GM12878 (cell line): ENCODE measurements at regions not wholly inside any gene's neighbourhood (a gene's known extent, or its start where the extent isn't known, plus 50 kb on each side); places are given as distances from the start of the nearest gene placed in this dataset.

Source experiments
- ATAC-seq: fragments of 200-7000 bp; cut with Tn5 transposase; 3 replicates; pipeline ENCODE4 v1.9.1; 2020; ENCODE audit warnings: mild to moderate bottlenecking, moderate library complexity
- BruUV-seq: library from RNA; stranded (reverse); fragments of 400-500 nt; replicated peaks from 2 replicates; lab custom pipeline; 2021; lab: Mats Ljungman, UMichigan
- CTCF ChIA-PET: fragments of 300-600 bp; sonication (Branson Sonifier 250); formaldehyde crosslinking; extraction: SDS; loops from one replicate; lab custom pipeline; 2021; ENCODE audit warnings: inconsistent platforms; lab: Yijun Ruan, JAX
- POLR2A ChIA-PET: fragments of 350-600 bp; formaldehyde crosslinking; extraction: SDS; loops from one replicate; lab custom pipeline; 2021; ENCODE audit warnings: inconsistent platforms; lab: Charles Lee
- RAD21 ChIA-PET: fragments of 300-600 bp; sonication (Branson Sonifier 250); formaldehyde crosslinking; loops from one replicate; lab custom pipeline; 2023; ENCODE audit warnings: antibody characterized with exemption; ENCODE audit not compliant: unreplicated experiment; lab: Charles Lee
- SMC1A ChIA-PET: fragments of 300-600 bp; sonication (Branson Sonifier 250); formaldehyde crosslinking; loops from one replicate; lab custom pipeline; 2023; ENCODE audit not compliant: unreplicated experiment, uncharacterized antibody; lab: Charles Lee
- DNase-seq: peaks from one replicate; pipeline ENCODE4 v3.0.0-alpha.2; 2011; ENCODE audit warnings: low read depth, low spot score
- FAIRE-seq: peaks from 3 replicates; lab custom pipeline; 2011; peaks lifted over from hg19 to GRCh38; lab: Jason Lieb, UNC
- H2AFZ ChIP-seq: 2 replicates; pipeline ENCODE4 v1.6.0; 2011; ENCODE audit warnings: low read depth, low read length, control low read depth; ENCODE audit not compliant: control insufficient read depth
- H3K27ac ChIP-seq: 2 replicates; pipeline ENCODE4 v1.5.1; 2011; ENCODE audit warnings: control low read depth; ENCODE audit not compliant: control insufficient read depth, insufficient read depth
- H3K27me3 ChIP-seq, 2 experiments: replicated peaks in 1 of 2; 2 replicates each; pipeline versions ENCODE4 v1.6.0 to v1.6.1; 2011; ENCODE audit warnings: low read length in 1 of 2; ENCODE audit not compliant: control insufficient read depth in 2 of 2, insufficient read depth in 2 of 2
- H3K36me3 ChIP-seq, 2 experiments: 2 replicates each; pipeline ENCODE4 v1.5.1; 2011; ENCODE audit warnings: low read length in 1 of 2; ENCODE audit not compliant: control insufficient read depth in 2 of 2, insufficient read depth in 2 of 2
- H3K4me1 ChIP-seq: 2 replicates; pipeline ENCODE4 v1.6.1; 2011; ENCODE audit warnings: mild to moderate bottlenecking, low read length, moderate library complexity, mixed read lengths; ENCODE audit not compliant: control insufficient read depth, insufficient read depth
- H3K4me2 ChIP-seq: 2 replicates; pipeline ENCODE4 v1.6.0; 2011; ENCODE audit warnings: control low read depth; ENCODE audit not compliant: control insufficient read depth, insufficient read depth
- H3K4me3 ChIP-seq: fragments of 200-600 bp; sonication (generic); 2 replicates; pipeline ENCODE4 v1.5.1; 2016
- H3K79me2 ChIP-seq: 2 replicates; pipeline ENCODE4 v1.6.0; 2011; ENCODE audit warnings: low read length; ENCODE audit not compliant: control insufficient read depth, insufficient read depth
- H3K9ac ChIP-seq: 2 replicates; pipeline ENCODE4 v1.8.0; 2011; ENCODE audit warnings: low read length, control low read depth, mixed read lengths; ENCODE audit not compliant: control insufficient read depth, insufficient read depth
- H3K9me3 ChIP-seq: replicated peaks from 3 replicates; pipeline ENCODE4 v1.5.1; 2011; ENCODE audit warnings: mild to moderate bottlenecking, low read length; ENCODE audit not compliant: control insufficient read depth, insufficient read depth
- H4K20me1 ChIP-seq: 2 replicates; pipeline ENCODE4 v1.6.0; 2011; ENCODE audit not compliant: control insufficient read depth, insufficient read depth
- BCL3 ChIP-seq: IDR thresholded peaks from 2 replicates; pipeline ENCODE4 v1.6.1; 2011; ENCODE audit warnings: borderline replicate concordance, low read depth, mild to moderate bottlenecking, moderate library complexity, low read length; ENCODE audit not compliant: insufficient read depth, poor library complexity, severe bottlenecking
- BHLHE40 ChIP-seq, 2 experiments: fragments of 450-650 bp in 1 of 2; IDR thresholded peaks; 2 replicates each; pipeline ENCODE4 v1.6.1; 2011 to 2017; ENCODE audit warnings: low read depth in 2 of 2, borderline replicate concordance in 1 of 2, improper control_type of control experiment in 1 of 2, low read length in 1 of 2, mild to moderate bottlenecking in 1 of 2
- BMI1 ChIP-seq: fragments of 450-650 bp; IDR thresholded peaks from 2 replicates; pipeline ENCODE4 v1.6.1; 2016; ENCODE audit warnings: mild to moderate bottlenecking, moderate library complexity, borderline replicate concordance
- DPF2 ChIP-seq: fragments of 450-650 bp; IDR thresholded peaks from 2 replicates; pipeline ENCODE4 v1.6.1; 2017; ENCODE audit warnings: mild to moderate bottlenecking
- ETV6 ChIP-seq, 2 experiments: fragments of 450-650 bp in 1 of 2; IDR thresholded peaks in 1 of 2; conservative IDR thresholded peaks in 1 of 2; 2 replicates each; pipeline ENCODE4 v1.6.1; 2014; ENCODE audit warnings: antibody characterized with exemption in 1 of 2, borderline replicate concordance in 1 of 2, low read depth in 1 of 2, mild to moderate bottlenecking in 1 of 2, moderate library complexity in 1 of 2
- HDAC6 ChIP-seq: fragments of 200-600 bp; sonication (generic); IDR thresholded peaks from one replicate; pipeline ENCODE4 v1.8.0; 2017; ENCODE audit warnings: antibody characterized with exemption; ENCODE audit not compliant: unreplicated experiment
- HDGF ChIP-seq: fragments of 450-650 bp; IDR thresholded peaks from 2 replicates; pipeline ENCODE4 v1.6.1; 2016; ENCODE audit warnings: antibody characterized with exemption
- NFYB ChIP-seq: IDR thresholded peaks from 2 replicates; pipeline ENCODE4 v1.6.1; 2011; ENCODE audit warnings: low read depth, mild to moderate bottlenecking, low read length, improper control_type of control experiment, moderate library complexity; ENCODE audit not compliant: insufficient read depth
- NR2F1 ChIP-seq: fragments of 450-650 bp; conservative IDR thresholded peaks from 2 replicates; pipeline ENCODE4 v1.6.1; 2017; ENCODE audit warnings: mild to moderate bottlenecking
- PAX8 ChIP-seq: fragments of 450-650 bp; IDR thresholded peaks from 2 replicates; pipeline ENCODE4 v1.6.1; 2017; ENCODE audit warnings: mild to moderate bottlenecking, moderate library complexity
- STAT1 ChIP-seq: fragments of 450-650 bp; conservative IDR thresholded peaks from 2 replicates; pipeline ENCODE4 v1.6.1; 2014; ENCODE audit warnings: antibody characterized with exemption, mild to moderate bottlenecking
- TBL1XR1 ChIP-seq: IDR thresholded peaks from 2 replicates; pipeline ENCODE4 v1.6.1; 2012; ENCODE audit warnings: low read depth, low read length, improper control_type of control experiment
- USF1 ChIP-seq: IDR thresholded peaks from 2 replicates; pipeline ENCODE4 v1.6.1; 2011; ENCODE audit warnings: borderline replicate concordance, low read depth, mild to moderate bottlenecking, moderate library complexity, mixed read lengths, low read length; ENCODE audit not compliant: insufficient read depth; ENCODE audit errors: extremely low read length
- ZZZ3 ChIP-seq: IDR thresholded peaks from 2 replicates; pipeline ENCODE4 v1.6.1; 2011; ENCODE audit warnings: low read depth; ENCODE audit not compliant: control insufficient read depth, insufficient read length
- WGBS: methylation state at CpG from one replicate; pipeline ENCODE4 v1.1.6; 2016; ENCODE audit warnings: low lambda C conversion rate; ENCODE audit not compliant: insufficient replicate concordance, insufficient coverage; ENCODE audit errors: missing lambda C conversion rate; 5-methylcytosine and 5-hydroxymethylcytosine counted together
- in situ Hi-C: fragments of 300-500 bp; cut with MboI; formaldehyde crosslinking; loops from 9 replicates; pipeline ENCODE4 v1.14.3; 2018; ENCODE audit warnings: mixed read lengths
- intact Hi-C: fragments of 100-400 bp; cut with micrococcal nuclease; formaldehyde crosslinking; loops from one replicate; pipeline ENCODE4 v1.14.2; 2022; ENCODE audit not compliant: unreplicated experiment
- TF ChIP-seq, protein P1 (sequence below): IDR thresholded peaks from 2 replicates; pipeline ENCODE4 v1.6.1; 2012; ENCODE audit warnings: improper control_type of control experiment, low read depth, low read length; ENCODE audit not compliant: insufficient replicate concordance
- TF ChIP-seq, protein P2 (sequence below): IDR thresholded peaks from 2 replicates; pipeline ENCODE4 v1.6.1; 2012; ENCODE audit warnings: low read depth, low read length, improper control_type of control experiment

DNA sequence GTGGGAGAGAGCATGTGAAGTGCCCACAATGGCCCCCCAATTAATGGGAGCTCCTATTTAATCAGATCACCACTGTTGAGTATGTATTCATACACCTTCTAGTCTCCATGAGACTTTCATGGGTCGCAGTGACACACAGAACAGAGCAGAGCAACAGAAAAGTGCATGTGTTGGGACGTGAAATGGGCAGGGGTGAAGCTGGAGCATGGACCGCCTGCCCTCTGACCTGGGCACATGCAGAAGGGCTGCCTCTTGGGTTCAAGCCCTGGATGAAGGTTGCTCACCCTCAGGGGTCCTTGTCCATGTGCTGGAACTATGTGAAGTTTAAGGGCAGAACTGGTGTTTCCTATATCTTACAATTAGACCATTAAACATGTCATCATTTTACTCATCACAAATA is 106.0 kb upstream of the PHACTR3 start:
- WGBS = 11% methylated on average over 3 of the region's 3 CpGs
- no peak overlapping the region for H3K4me2 ChIP-seq
- TF ChIP-seq HDAC6 (no peak), BCL3 (no peak), TBL1XR1 (no peak), BHLHE40 (IDR thresholded peaks at IDR 0.05; ENCODE audit: borderline replicate concordance in 1 of 2, low read depth in 2 of 2, low read length in 1 of 2) (no peak), USF1 (no peak), NR2F1 (no peak), ETV6 (conservative IDR thresholded peaks at IDR 0.05 in 1 of 2, IDR thresholded peaks at IDR 0.05 in 1 of 2; ENCODE audit: borderline replicate concordance in 1 of 2, low read depth in 1 of 2) (no peak), ZZZ3 (no peak), HDGF (no peak), BMI1 (no peak), STAT1 (no peak), NFYB (no peak), DPF2 (no peak), PAX8 (no peak)
- TF ChIP-seq, protein P1, sequence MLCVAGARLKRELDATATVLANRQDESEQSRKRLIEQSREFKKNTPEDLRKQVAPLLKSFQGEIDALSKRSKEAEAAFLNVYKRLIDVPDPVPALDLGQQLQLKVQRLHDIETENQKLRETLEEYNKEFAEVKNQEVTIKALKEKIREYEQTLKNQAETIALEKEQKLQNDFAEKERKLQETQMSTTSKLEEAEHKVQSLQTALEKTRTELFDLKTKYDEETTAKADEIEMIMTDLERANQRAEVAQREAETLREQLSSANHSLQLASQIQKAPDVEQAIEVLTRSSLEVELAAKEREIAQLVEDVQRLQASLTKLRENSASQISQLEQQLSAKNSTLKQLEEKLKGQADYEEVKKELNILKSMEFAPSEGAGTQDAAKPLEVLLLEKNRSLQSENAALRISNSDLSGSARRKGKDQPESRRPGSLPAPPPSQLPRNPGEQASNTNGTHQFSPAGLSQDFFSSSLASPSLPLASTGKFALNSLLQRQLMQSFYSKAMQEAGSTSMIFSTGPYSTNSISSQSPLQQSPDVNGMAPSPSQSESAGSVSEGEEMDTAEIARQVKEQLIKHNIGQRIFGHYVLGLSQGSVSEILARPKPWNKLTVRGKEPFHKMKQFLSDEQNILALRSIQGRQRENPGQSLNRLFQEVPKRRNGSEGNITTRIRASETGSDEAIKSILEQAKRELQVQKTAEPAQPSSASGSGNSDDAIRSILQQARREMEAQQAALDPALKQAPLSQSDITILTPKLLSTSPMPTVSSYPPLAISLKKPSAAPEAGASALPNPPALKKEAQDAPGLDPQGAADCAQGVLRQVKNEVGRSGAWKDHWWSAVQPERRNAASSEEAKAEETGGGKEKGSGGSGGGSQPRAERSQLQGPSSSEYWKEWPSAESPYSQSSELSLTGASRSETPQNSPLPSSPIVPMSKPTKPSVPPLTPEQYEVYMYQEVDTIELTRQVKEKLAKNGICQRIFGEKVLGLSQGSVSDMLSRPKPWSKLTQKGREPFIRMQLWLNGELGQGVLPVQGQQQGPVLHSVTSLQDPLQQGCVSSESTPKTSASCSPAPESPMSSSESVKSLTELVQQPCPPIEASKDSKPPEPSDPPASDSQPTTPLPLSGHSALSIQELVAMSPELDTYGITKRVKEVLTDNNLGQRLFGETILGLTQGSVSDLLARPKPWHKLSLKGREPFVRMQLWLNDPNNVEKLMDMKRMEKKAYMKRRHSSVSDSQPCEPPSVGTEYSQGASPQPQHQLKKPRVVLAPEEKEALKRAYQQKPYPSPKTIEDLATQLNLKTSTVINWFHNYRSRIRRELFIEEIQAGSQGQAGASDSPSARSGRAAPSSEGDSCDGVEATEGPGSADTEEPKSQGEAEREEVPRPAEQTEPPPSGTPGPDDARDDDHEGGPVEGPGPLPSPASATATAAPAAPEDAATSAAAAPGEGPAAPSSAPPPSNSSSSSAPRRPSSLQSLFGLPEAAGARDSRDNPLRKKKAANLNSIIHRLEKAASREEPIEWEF = no peak
- TF ChIP-seq, protein P2, sequence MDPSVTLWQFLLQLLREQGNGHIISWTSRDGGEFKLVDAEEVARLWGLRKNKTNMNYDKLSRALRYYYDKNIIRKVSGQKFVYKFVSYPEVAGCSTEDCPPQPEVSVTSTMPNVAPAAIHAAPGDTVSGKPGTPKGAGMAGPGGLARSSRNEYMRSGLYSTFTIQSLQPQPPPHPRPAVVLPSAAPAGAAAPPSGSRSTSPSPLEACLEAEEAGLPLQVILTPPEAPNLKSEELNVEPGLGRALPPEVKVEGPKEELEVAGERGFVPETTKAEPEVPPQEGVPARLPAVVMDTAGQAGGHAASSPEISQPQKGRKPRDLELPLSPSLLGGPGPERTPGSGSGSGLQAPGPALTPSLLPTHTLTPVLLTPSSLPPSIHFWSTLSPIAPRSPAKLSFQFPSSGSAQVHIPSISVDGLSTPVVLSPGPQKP = no peak
- TF ChIP-seq, all 136 proteins: peak for 0
- H3K36me3 ChIP-seq = no peaks in the 10 kb centered on the region
- no peaks in the 10 kb centered on the region for H3K79me2 ChIP-seq
- H3K4me1 ChIP-seq = no peaks in the 10 kb centered on the region
- ATAC-seq (no peak), FAIRE-seq (no peak), DNase-seq (no peak)
- CTCF ChIA-PET = no interaction called here
- no peak overlapping the region for H3K27ac ChIP-seq
- H2AFZ ChIP-seq = no peak overlapping the region
- POLR2A ChIA-PET = no interaction called here
- BruUV-seq = no TSS peak
- RAD21 ChIA-PET = no interaction called here
- in situ Hi-C loops (loop anchor here (10.0 kb wide), 1 partner anchor 633 kb away; no protein-coding TSS in a partner anchor), intact Hi-C loops (no loop called here)
- peaks cover 3% of the 10 kb centered on the region; the same call in 1 of the 2 replicates for H4K20me1 ChIP-seq
- no peak overlapping the region for H3K4me3 ChIP-seq
- SMC1A ChIA-PET = no interaction called here
- no peak overlapping the region for H3K9ac ChIP-seq
- no peaks in the 10 kb centered on the region; a peak in 1 of 4 replicates for H3K27me3 ChIP-seq
- no peaks in the 10 kb centered on the region for H3K9me3 ChIP-seq
